ENCODE measurements at regions not wholly inside any gene's neighbourhood (a gene's known extent, or its start where the extent isn't known, plus 50 kb on each side); places are given as distances from the start of the nearest gene placed in this dataset.

- no peak for TF ChIP-seq CTCF (IDR thresholded peaks at IDR 0.05)
- TF ChIP-seq POLR2AphosphoS5 (IDR thresholded peaks at IDR 0.05): no peak
- TF ChIP-seq POLR2A (IDR thresholded peaks at IDR 0.05): no peak
Measured at GRCh38 chr10:76787746-76788451, 849.7 kb downstream of the KCNMA1 start.
